ENCODE measurements at regions not wholly inside any gene's neighbourhood (a gene's known extent, or its start where the extent isn't known, plus 50 kb on each side); places are given as distances from the start of the nearest gene placed in this dataset.

DNA sequence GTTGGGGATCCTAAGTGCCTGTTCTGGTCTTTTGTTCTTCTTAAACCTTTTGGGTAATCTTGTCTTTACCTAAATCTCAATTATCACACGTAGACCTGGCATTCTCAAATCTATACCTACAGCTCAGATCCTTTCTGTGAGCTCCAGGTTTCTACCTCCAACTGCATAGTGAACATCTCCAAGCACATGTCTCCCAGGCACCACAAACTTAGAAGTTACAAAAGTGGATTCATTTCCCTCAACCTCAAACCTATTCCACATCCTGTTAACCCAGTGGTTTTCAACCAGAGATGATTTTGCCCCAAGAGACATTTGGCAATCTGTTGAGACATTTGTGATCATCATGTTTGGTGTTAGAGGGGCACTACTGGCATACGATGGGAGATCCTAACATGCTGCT lies 183.5 kb downstream of the TENT5A start:
- TF ChIP-seq, protein P1, sequence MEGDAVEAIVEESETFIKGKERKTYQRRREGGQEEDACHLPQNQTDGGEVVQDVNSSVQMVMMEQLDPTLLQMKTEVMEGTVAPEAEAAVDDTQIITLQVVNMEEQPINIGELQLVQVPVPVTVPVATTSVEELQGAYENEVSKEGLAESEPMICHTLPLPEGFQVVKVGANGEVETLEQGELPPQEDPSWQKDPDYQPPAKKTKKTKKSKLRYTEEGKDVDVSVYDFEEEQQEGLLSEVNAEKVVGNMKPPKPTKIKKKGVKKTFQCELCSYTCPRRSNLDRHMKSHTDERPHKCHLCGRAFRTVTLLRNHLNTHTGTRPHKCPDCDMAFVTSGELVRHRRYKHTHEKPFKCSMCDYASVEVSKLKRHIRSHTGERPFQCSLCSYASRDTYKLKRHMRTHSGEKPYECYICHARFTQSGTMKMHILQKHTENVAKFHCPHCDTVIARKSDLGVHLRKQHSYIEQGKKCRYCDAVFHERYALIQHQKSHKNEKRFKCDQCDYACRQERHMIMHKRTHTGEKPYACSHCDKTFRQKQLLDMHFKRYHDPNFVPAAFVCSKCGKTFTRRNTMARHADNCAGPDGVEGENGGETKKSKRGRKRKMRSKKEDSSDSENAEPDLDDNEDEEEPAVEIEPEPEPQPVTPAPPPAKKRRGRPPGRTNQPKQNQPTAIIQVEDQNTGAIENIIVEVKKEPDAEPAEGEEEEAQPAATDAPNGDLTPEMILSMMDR (conservative IDR thresholded peaks at IDR 0.05; ENCODE audit: low read depth in 2 of 2): no peak
- TF ChIP-seq JUNB (IDR thresholded peaks at IDR 0.05; ENCODE audit: unreplicated experiment) (no peak), POLR2AphosphoS5 (IDR thresholded peaks at IDR 0.05; ENCODE audit: low read depth) (no peak), EZH2 (IDR thresholded peaks at IDR 0.05; ENCODE audit: low read depth, unreplicated experiment) (no peak), ZNF114 (CRISPR knock-in tag; IDR thresholded peaks at IDR 0.05) (no peak), EZH2phosphoT487 (IDR thresholded peaks at IDR 0.05; ENCODE audit: unreplicated experiment) (no peak), CREB1 (CRISPR knock-in tag; IDR thresholded peaks at IDR 0.05; ENCODE audit: low read depth) (no peak), NANOG (IDR thresholded peaks at IDR 0.05; ENCODE audit: borderline replicate concordance) (no peak), ZNF331 (CRISPR knock-in tag; IDR thresholded peaks at IDR 0.05; ENCODE audit: low read depth) (no peak)
- TF ChIP-seq, protein P2, sequence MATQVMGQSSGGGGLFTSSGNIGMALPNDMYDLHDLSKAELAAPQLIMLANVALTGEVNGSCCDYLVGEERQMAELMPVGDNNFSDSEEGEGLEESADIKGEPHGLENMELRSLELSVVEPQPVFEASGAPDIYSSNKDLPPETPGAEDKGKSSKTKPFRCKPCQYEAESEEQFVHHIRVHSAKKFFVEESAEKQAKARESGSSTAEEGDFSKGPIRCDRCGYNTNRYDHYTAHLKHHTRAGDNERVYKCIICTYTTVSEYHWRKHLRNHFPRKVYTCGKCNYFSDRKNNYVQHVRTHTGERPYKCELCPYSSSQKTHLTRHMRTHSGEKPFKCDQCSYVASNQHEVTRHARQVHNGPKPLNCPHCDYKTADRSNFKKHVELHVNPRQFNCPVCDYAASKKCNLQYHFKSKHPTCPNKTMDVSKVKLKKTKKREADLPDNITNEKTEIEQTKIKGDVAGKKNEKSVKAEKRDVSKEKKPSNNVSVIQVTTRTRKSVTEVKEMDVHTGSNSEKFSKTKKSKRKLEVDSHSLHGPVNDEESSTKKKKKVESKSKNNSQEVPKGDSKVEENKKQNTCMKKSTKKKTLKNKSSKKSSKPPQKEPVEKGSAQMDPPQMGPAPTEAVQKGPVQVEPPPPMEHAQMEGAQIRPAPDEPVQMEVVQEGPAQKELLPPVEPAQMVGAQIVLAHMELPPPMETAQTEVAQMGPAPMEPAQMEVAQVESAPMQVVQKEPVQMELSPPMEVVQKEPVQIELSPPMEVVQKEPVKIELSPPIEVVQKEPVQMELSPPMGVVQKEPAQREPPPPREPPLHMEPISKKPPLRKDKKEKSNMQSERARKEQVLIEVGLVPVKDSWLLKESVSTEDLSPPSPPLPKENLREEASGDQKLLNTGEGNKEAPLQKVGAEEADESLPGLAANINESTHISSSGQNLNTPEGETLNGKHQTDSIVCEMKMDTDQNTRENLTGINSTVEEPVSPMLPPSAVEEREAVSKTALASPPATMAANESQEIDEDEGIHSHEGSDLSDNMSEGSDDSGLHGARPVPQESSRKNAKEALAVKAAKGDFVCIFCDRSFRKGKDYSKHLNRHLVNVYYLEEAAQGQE (IDR thresholded peaks at IDR 0.05; ENCODE audit: unreplicated experiment): no peak
- TF ChIP-seq, protein P3, sequence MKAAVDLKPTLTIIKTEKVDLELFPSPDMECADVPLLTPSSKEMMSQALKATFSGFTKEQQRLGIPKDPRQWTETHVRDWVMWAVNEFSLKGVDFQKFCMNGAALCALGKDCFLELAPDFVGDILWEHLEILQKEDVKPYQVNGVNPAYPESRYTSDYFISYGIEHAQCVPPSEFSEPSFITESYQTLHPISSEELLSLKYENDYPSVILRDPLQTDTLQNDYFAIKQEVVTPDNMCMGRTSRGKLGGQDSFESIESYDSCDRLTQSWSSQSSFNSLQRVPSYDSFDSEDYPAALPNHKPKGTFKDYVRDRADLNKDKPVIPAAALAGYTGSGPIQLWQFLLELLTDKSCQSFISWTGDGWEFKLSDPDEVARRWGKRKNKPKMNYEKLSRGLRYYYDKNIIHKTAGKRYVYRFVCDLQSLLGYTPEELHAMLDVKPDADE (IDR thresholded peaks at IDR 0.05): no peak

All from GM23338 (cell line).